C1 segment of cervical spinal cord (tissue), 14 donors: ENCODE measurements at regions not wholly inside any gene's neighbourhood (a gene's known extent, or its start where the extent isn't known, plus 50 kb on each side); places are given as distances from the start of the nearest gene placed in this dataset.
A peak's percentile ranks its signal among the peaks of the same experiment; 100 is the strongest.
"Not testable (repeated sequence)": the region's sequence is repeated elsewhere in the genome, so short reads cannot be mapped to it uniquely, and the experiment has no call there.

Source experiments
- DNase-seq, 14 donors: peaks; one replicate each; lab custom pipeline; 2025; lab: John Stamatoyannopoulos, UW

GRCh38 chr6:4506223-4506622 lies 270.0 kb upstream of the CDYL start:
- DNase-seq = no peak

GRCh38 chr6:4504700-4505099 lies 271.5 kb upstream of the CDYL start:
- DNase-seq = no peak

GRCh38 chr6:4503700-4504099 lies 272.5 kb upstream of the CDYL start:
- no peak for DNase-seq

GRCh38 chr6:4496284-4496683 lies 279.9 kb upstream of the CDYL start:
- no peak for DNase-seq

- DNase-seq = no peak
Observed at GRCh38 chr6:4491501-4492260, 284.5 kb upstream of the CDYL start.

- DNase-seq = no peak
Observed at GRCh38 chr6:4489538-4489937, 286.7 kb upstream of the CDYL start.

GRCh38 chr6:4488389-4488788 lies 287.8 kb upstream of the CDYL start:
- DNase-seq = no peak

GRCh38 chr6:4487538-4487937 lies 288.7 kb upstream of the CDYL start:
- no peak for DNase-seq

- peak in 2 of 14 donors; percentile 2 to 13 for DNase-seq
Observed at GRCh38 chr6:4486568-4487315, 289.5 kb upstream of the CDYL start.

- DNase-seq = no peak
Observed at GRCh38 chr6:4485735-4486134, 290.5 kb upstream of the CDYL start.

GRCh38 chr6:4482461-4482860 lies 293.7 kb upstream of the CDYL start:
- DNase-seq = no peak

GRCh38 chr6:4480788-4481735 lies 295.1 kb upstream of the CDYL start:
- no peak for DNase-seq

GRCh38 chr6:4478098-4478497 lies 298.1 kb upstream of the CDYL start:
- DNase-seq = no peak

- no peak for DNase-seq
Observed at GRCh38 chr6:4474810-4475209, 301.4 kb upstream of the CDYL start.

- no peak for DNase-seq
Observed at GRCh38 chr6:4472969-4473642, 303.1 kb upstream of the CDYL start.

GRCh38 chr6:4472222-4472621 lies 304.0 kb upstream of the CDYL start:
- no peak for DNase-seq

GRCh38 chr6:4471515-4471914 lies 304.7 kb upstream of the CDYL start:
- DNase-seq = not testable (repeated sequence)

- DNase-seq = no peak
Observed at GRCh38 chr6:4470698-4471210, 305.4 kb upstream of the CDYL start.

- no peak for DNase-seq
Observed at GRCh38 chr6:4466769-4467480, 309.3 kb upstream of the CDYL start.

GRCh38 chr6:4466261-4466660 lies 309.9 kb upstream of the CDYL start:
- DNase-seq = no peak

- DNase-seq = no peak
Observed at GRCh38 chr6:4464638-4465037, 311.6 kb upstream of the CDYL start.
